GM19351 (cell line): ENCODE measurements at regions not wholly inside any gene's neighbourhood (a gene's known extent, or its start where the extent isn't known, plus 50 kb on each side); places are given as distances from the start of the nearest gene placed in this dataset.

ENCODE experiments used
- ATAC-seq: cut with Tn5 transposase; IDR thresholded peaks from one replicate; pipeline ENCODE4 v1.9.1; 2021; ENCODE audit warnings: mild to moderate bottlenecking, moderate library complexity; ENCODE audit not compliant: unreplicated experiment

DNA sequence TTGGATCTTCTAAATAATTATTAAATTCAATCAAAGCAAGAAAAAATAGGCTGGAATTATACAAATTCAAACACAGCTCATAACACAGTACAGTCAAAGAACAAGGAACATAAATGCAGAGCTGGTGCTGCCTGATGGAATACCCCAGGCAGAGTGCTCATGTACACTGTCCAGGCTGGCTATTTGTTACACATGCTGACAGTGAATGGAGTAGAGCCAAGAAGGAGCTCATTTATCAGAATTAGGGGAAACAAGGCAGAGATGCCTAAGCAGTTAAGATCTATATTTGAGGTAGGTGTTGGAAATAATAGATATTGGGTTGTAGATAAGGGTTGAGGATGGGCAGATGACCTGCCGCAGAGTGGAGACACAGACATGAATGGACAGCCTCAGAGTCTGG is 788.2 kb upstream of the ARPP21 start:
- ATAC-seq, result no peak

DNA sequence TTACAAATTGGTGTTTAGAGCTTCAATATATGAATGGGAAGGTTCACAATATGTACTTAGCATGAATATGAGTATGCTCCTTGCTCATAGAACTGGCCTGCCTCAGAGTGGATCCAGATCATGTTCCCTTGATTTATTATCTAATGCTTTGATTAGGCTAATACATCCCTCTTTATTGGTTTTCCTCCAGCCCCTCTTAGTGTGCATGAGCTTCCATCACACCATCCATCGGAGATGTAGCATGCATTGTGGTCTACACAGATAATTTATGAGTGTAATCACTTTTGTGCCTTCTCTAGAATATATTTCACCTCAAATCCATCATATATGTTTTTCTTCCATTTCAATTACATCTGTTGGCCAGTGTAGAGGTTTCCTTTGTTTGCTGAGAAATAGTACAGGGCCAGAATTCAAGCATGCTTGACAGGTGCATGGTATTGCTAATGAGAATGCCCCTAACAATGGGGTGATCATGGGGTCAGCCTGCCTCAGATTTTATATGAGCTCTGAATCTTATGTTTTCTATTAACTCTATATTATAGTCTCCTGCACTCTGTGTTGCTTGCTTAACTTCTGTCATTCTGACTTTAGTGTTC is 786.4 kb upstream of the ARPP21 start:
- no peak for ATAC-seq

DNA sequence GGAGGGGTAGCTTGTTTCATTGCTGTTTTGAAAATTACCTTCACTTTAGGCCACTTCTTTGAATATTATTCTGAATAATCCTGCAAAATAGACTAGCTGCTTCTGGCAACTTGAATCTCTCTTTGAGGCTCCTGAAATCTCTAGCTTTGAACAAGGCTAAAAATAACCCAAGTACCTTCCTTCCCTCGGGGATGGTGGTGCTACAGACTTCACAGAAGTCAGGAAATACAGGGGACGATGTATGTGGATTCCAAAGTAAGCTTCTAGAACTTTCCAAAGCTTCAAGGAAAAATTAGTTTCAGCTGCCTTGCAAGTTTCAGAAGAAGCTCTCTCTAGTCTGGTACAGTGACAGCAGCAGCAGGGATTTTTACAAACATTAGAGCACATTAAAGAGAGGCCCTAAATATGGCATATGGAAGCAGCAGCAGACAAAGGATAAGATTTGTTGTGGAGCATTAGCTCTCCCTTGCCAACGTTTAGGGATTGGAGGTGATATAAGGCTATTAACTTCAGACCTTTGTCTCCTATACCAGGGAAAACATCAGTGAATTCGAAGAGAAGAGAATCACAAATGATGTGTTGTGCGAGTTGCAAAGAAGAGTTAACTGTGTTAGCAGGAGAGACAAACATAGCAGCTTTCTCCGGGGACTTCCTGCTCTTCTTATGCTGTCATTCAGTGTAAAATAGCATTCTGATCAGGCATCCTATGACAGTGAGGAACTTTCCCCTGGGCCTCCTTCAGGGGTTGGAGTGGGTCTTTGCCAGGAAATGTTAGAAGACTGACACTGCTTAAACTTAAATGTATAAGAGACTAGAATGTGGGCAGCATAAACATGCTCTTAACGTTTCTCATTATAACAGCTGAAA is 783.0 kb upstream of the ARPP21 start:
- ATAC-seq, result peak; percentile 41

DNA sequence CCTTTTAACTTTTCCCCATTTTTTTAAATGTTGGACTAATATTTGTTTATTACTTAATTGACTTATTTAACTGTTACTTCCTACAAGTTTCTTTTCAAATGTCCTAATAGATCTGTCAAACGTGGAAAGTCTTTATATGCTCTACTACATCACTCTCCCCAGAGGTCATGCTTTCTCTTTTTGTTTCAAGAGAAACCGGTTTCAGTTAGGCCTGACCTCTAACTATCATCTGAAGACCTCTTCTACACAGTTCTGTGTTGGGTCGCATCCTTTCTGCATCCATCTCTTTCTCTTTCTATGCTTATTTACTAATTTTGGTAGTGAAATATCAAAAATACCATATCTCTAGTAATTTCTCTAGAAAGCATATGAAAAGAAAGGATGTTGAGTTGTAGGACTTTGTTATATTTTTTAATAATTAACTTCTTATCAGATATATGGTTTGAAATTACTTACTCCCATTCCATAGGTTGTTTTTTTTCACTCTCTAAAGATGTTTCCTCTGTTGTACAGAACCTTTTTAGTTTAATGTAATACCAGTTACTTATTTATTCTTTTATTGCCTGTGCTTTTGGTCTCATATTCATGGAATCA is 781.2 kb upstream of the ARPP21 start:
- ATAC-seq, result peak; percentile 80

DNA sequence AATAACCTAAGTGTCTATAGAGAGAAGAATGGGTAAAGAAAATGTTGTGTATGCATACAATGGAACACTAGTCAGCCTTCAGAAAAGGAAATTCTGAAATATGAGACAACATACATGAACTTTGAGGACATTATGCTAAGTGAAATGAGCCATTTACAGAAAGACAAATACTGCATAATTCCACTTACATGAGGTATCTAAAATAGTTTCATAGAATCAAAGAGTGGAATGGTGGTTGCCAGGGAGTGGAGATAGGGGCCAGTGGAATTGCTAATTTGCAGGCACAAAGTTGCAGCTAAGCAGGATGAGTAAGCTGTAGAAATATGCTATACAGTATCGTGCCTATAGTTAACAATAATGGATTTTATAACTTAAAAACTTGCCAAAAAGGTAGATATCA is 779.6 kb upstream of the ARPP21 start:
- ATAC-seq, result no peak

DNA sequence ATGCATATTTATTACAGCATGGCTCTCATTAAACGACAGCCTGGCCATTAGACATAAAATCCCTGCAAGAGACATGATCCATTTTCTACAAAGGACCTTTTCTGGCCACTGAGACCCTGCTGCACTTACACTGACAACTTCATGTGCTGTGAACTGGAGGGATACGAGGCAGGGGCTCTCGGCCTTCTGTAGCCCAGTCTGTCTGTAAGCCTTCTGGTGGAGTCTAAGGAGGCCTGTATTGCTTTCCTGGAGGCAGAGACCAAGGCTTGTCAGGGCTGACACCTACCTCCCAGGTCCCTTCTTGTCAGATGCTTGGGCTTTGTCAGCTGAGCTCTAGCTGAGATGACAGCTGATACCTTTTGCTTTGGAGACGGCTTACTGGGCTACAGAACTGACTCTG is 776.9 kb upstream of the ARPP21 start:
- no peak for ATAC-seq

DNA sequence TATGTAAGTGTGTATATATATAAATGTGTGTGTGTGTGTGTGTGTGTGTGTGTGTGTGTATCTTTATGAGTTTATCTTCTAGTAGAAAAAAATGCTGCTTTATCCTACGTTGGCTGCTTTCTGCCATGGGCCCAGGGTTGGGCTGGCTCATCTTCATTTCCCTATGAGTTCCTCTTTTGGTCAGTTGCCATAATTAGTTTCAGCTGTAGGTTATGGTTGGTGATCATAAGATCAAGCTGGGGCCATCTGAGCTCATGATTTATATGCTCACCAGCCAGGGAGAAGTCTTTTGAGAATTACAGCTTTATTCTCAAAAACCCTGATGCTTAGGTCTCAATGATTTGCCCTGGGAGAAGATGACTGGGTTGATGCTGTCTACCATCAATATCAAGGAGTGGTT is 775.8 kb upstream of the ARPP21 start:
- ATAC-seq, result no peak

DNA sequence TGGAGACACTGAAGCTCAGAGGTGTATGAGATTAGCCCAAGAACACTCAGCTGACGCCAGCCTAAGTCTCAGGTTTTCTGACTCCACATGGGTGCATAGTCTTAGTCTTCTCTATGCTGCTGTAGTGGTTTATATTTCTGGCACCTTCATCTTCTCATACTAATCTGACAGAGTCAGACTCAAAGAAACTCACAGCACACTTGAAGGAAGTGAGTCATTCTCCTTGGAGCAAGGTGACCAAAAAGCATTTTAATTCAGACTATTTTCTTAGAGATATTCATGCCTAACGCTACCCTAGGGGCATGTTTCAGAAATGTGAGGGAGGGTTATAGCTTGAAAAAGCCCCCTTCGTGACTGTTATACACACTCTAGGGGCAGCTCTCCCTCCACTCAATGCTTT is 775.3 kb upstream of the ARPP21 start:
- ATAC-seq, result no peak

DNA sequence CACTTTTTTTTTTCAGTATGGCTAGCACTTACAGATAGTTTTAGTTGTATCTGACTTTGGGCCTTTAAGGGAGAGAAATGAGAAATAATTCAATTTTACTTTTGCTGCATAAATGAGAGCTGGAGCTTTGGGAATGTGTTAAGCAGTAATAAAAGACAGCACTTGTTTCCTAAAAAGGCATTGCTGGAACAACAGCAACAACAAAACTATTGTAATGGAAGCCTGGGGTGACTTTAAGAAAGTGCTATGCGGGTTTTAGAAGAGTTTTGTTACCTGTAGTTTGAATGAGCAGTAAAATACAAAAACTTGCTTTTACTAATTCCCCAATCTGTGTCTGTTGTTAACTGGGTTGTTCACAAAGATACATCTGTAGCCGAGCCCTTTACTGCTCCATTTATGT is 774.0 kb upstream of the ARPP21 start:
- no peak for ATAC-seq

DNA sequence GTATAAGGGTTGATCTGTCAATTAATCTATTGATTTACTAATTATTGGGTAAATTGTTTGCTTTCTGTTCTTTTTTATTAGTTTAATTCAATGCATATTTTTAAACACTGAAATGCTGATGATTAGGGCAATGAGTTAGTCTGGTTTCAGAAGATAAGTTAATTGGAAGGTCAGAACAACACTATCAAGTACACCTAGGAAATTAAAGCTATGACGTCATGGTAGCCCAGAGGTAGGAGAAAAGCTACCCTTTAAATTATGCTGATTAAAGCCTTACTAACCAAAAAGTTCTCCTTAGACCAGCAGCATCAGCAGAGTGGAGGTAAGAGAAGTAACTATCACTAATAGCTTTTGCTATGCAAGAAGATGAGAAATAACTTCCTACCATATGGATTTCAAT is 770.4 kb upstream of the ARPP21 start:
- no peak for ATAC-seq

DNA sequence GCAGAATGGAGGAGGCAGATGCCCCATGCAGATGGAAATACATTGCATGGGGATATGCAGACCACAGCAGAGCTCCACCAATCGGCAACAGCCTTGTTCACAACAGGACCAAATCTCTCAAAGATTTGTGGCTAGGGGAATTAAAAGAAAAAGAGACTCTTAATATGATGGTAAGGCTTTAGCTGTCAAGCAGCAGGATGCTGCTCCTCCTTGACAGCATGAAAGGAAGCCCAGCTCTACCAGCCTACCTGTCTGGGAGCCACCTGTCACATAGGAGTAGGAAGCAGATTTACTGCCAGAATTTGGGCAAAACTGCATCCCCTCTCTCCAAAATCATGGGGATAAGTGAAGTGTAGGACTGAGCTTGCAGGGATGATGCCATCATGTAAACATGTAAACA is 769.6 kb upstream of the ARPP21 start:
- ATAC-seq, result no peak

DNA sequence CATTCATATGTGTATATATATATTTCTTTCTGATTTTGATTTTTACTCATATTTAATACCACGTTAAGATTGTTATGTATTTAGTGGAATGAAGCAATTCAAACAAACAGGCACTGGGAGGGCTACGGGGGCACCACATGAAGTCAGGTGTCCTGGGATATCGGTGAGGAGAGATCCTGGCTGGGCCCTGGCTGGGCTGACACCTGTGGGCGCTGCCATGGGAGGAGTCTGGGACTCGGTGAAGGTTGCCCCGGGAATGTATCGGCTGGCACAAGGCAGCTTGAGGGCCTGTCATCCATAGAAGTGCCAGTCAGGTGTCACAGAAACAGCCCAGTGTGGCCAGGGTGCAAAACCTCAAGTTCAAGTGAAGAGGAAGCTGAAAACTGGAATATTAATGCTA is 766.9 kb upstream of the ARPP21 start:
- no peak for ATAC-seq

DNA sequence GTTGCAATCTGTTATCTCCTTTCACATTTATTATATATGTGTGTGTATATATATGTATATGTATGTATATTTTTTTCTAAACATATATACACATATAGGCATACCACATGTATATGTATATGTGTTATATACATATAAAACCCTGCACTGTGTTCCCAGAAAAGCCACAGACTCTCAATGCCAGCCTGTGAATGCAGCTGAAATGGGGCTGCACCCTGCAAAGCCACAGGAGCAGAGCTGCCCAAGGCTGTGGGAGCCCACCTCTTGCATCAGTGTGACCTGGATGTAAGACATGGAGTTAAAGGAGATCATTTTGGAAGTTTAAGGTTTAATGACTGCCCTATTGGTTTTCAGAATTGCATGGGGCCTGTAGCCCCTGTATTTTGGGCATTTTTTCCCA is 762.3 kb upstream of the ARPP21 start:
- no peak for ATAC-seq

DNA sequence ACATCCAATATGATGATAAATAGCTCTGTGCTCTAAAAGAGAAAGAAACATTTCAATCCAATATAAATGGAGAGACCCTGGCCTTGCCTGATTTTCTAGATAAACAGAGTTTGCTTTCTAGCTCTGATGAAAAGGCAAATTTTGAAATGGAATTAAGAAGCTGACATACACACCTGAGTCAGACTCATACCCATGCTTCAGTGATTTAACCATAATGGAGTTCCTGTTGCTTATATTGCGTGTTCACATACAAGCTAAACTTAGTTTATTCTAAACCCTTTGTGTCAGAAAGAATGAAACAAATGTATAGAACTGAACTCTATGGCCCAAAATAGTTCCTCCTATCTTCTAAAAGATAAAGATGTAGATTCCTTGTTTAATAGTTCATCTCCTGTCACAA is 760.8 kb upstream of the ARPP21 start:
- no peak for ATAC-seq

DNA sequence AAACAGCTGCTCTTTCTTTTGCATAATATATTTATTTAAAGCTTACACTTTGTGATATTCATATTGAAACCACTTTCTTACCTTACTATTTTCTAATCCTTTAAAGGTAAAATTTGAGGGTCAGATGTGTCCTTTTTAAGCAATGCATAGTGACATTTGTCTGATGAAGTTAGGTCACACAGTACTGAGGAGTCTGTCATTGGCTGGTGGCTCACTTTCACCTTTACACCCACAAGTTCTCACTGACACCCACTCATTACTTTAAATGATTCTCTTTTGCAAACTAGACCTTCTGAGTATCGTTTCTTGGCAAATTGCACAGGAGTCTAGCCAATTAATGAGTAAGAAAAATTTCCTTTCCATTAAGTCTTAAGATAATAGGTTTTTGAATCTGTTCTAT is 758.3 kb upstream of the ARPP21 start:
- ATAC-seq, result peak; percentile 70

DNA sequence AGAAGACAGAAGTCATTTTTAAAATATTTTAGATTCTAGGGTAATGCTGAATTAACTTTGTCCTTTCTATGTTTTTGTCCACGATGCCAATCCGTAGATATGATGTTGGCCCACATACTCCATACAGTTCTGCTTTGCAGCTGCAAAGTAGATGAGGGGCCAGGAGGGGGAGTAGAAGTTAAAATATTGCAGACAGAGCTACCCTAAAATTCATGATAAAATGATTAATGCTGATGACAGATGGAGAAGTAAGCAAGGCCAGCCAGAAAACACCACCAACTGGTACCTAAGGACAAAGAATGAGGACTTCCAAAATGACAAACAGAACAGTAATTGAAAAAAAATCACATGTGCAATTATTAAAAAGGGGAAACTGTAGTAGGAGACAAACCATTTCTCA is 756.6 kb upstream of the ARPP21 start:
- ATAC-seq, result no peak

DNA sequence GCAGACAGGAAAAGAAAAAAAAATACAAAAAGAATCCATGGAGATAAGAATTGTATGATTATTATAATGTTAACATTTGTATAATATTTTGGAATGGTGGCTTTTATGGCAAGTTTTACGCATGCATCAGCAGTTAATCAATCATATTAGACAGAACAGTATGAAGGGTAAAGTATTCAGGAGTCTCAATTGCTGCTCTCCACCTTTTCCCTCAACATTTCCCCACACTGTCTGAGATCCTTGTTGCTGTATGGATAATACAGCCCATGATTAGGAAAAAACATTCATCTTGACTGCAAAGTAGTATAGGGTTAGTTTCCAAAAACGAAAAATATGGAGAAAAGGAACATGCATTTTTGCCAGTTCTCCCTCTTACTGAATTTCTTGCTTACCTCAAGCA is 755.3 kb upstream of the ARPP21 start:
- ATAC-seq, result no peak

DNA sequence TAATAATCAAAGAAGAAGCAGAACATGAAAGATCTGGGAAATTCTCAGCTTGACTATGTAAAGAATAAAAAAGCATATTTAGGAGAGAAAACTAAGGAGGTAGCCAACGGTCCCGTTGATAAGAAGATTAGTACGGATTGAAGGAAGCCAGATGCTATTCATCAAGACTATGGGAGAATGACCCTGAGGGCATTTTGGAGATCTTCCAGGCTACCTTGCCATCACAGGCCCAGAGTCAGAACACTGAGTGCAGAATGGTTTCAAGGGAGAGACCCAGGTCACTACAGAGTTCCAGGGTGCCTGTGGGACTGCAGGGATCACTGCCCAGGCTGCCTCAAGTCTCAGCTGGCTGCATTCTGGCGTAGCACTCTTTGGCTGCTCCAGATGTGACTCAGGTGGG is 752.9 kb upstream of the ARPP21 start:
- ATAC-seq, result no peak

DNA sequence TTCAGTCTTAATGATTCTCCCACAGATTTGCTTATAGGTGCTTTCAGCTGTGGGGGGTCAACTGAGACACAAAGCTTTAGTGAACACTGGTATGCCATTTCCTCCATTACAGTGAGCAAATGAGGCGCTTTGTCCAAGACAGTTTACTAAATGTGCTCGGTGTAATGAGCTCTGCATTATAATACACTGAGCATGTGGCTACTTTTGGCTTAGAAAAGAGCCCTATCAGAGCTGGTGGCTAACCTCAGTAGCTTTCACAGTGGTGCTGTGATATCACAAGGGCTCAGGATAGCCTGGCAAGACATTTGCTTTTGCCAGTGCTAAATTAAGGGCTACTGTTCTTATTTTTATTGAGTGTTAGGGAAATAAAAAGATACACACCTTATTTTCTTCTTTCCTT is 749.7 kb upstream of the ARPP21 start:
- ATAC-seq, result no peak

DNA sequence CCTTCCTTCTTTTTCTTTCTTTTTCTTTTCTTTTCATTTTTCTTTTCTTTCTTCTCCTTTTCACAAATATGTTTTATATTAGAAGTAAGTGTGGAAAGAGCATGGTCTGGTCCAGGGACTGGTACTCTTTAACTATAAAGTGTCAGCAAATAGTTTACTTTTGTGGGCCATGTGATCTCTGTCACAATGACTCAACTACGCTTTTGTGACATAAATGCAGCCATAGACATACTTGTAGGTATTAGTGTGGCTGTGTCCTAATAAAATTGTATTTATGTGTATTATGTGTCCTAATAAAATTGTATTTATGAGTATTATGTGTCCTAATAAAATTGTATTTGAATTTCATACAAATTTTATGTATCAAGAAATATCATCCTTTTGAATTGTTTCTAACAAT is 749.1 kb upstream of the ARPP21 start:
- ATAC-seq, result no peak

DNA sequence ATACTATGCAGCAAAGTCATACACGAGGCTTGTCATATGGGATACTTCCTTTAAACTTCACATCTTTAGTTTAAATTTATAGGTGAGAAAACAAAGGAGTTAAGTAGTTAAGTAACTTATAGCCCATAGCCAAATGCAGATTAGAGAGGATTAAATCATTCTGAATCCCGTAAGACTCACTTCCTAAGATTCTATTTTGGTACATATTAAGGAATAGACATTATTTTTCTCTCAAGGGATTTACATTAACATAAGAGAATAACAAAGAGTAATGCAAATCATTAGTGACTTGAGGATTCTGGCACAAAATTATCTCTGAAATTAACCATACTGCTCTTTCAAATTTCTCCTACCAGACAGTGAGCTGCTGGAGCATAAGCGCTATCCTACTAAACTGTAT is 747.4 kb upstream of the ARPP21 start:
- ATAC-seq, result no peak

DNA sequence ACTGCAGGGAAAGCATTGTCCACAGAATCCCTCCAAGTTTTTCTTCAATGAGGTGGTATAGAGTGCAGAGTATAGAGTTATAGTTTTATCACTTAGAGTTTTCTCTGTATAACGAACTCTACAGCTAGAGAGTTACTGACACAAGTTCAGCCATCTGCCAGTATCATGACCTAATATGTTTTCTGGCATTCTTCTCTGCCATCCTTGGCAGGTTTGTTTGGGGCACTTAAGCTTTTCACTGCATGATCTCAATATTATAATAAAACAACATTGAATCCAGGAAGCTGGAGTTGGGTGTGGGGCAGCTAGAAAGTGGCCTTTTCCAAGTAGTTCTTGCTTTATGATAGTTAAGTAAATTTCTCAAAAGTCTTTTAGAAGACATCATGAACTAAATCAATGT is 743.5 kb upstream of the ARPP21 start:
- no peak for ATAC-seq
